CD4-positive, alpha-beta T cell (primary cell): ENCODE measurements at regions not wholly inside any gene's neighbourhood (a gene's known extent, or its start where the extent isn't known, plus 50 kb on each side); places are given as distances from the start of the nearest gene placed in this dataset.

Experiments
- ATAC-seq: fragments of 200-7000 bp; cut with Tn5 transposase; one replicate; pipeline ENCODE4 v1.10.0; 2022; ENCODE audit warnings: mild to moderate bottlenecking; ENCODE audit not compliant: poor library complexity
- CTCF ChIA-PET: fragments of 350-600 bp; sonication (Branson Sonifier 250); formaldehyde crosslinking; loops from one replicate; lab custom pipeline; 2021; ENCODE audit warnings: antibody characterized with exemption, inconsistent platforms; lab: Charles Lee
- POLR2A ChIA-PET: fragments of 350-600 bp; sonication (Branson Sonifier 250); formaldehyde crosslinking; loops from one replicate; lab custom pipeline; 2021; ENCODE audit warnings: antibody characterized with exemption, inconsistent platforms; lab: Charles Lee
- DNase-seq, 14 experiments: peaks; one replicate each; pipeline ENCODE4 v3.0.0-alpha.2; 2013 to 2020; ENCODE audit warnings: mixed read lengths in 2 of 14
- H3K27ac ChIP-seq, 2 donors: one replicate each; pipeline versions ENCODE4 v1.5.1 to v1.7.0; 2013; ENCODE audit warnings: low read length in 2 of 2, low read depth in 1 of 2, mild to moderate bottlenecking in 1 of 2
- H3K27me3 ChIP-seq, 2 experiments: 1 replicate in 1 of 2; 2 replicates in 1 of 2; pipeline versions ENCODE4 v1.6.1 to v1.7.0; 2013; ENCODE audit warnings: low read length in 2 of 2, control low read depth in 1 of 2, mild to moderate bottlenecking in 1 of 2, moderate library complexity in 1 of 2; ENCODE audit not compliant: insufficient read depth in 2 of 2, control insufficient read depth in 1 of 2
- H3K36me3 ChIP-seq: one replicate; pipeline ENCODE4 v1.6.1; 2013; ENCODE audit warnings: low read length, control low read depth; ENCODE audit not compliant: insufficient read depth
- H3K4me1 ChIP-seq: one replicate; pipeline ENCODE4 v1.6.1; 2013; ENCODE audit warnings: low read length, control low read depth; ENCODE audit not compliant: insufficient read depth
- H3K4me3 ChIP-seq: one replicate; pipeline ENCODE4 v1.5.1; 2013; ENCODE audit warnings: mild to moderate bottlenecking, low read length, moderate library complexity
- H3K9me3 ChIP-seq, 2 experiments: 1 replicate in 1 of 2; 2 replicates in 1 of 2; pipeline versions ENCODE4 v1.6.1 to v1.7.0; 2013; ENCODE audit warnings: low read length in 2 of 2, mild to moderate bottlenecking in 2 of 2, control low read depth in 1 of 2, moderate library complexity in 1 of 2; ENCODE audit not compliant: control insufficient read depth in 1 of 2, insufficient read depth in 1 of 2
- H3K27ac Mint-ChIP-seq: one replicate; pipeline ENCODE4 v1.8.0; 2020; ENCODE audit warnings: mixed read lengths
- H3K27me3 Mint-ChIP-seq: one replicate; pipeline ENCODE4 v1.8.0; 2021; ENCODE audit warnings: mixed read lengths
- H3K36me3 Mint-ChIP-seq: one replicate; pipeline ENCODE4 v1.8.0; 2021; ENCODE audit warnings: low read depth, mixed read lengths
- H3K4me1 Mint-ChIP-seq: one replicate; pipeline ENCODE4 v1.8.0; 2021; ENCODE audit warnings: low read depth, mixed read lengths
- H3K4me3 Mint-ChIP-seq: one replicate; pipeline ENCODE4 v1.8.0; 2020; ENCODE audit warnings: mild to moderate bottlenecking, mixed read lengths
- H3K9me3 Mint-ChIP-seq: one replicate; pipeline ENCODE4 v1.8.0; 2020; ENCODE audit warnings: mixed read lengths
- intact Hi-C, 2 experiments: fragments of 100-400 bp; cut with DNase I in 1 of 2; cut with micrococcal nuclease in 1 of 2; formaldehyde crosslinking; loops; one replicate each; pipeline versions ENCODE4 v1.15.1 to v1.9.0; 2023 to 2025; cut with DNase I, micrococcal nuclease
- TF ChIP-seq, protein P1 (sequence below): fragments of 200-600 bp; IDR thresholded peaks from one replicate; pipeline ENCODE4 v1.8.0; 2022; ENCODE audit warnings: antibody characterized with exemption, mild to moderate bottlenecking

DNA sequence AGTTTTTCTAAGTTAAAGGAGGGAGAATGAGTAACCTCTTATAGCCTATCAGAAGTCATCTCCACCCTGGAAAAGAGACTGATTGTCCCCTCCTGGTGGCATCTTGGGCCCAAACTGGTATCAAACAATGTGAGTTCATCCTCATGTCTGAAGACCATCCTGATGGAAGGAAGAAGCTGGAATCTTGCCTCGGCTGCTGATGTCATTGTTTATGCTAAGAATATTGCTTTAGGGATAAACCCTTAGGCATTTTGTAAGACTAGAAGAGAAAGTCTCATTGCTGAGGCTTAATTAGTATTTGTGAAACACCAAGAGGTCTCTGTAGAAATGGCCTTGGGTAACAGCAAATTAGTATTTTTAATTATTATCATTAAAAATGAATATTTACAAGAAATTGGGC, 65.7 kb upstream of the KCNN2 start:
- H3K27me3 ChIP-seq = no peaks in the 10 kb centered on the region
- Mint-ChIP-seq H3K4me3 (no peak overlapping the region), H3K27me3 (no peaks in the 10 kb centered on the region), H3K9me3 (no peaks in the 10 kb centered on the region), H3K27ac (no peak overlapping the region), H3K4me1 (no peaks in the 10 kb centered on the region), H3K36me3 (no peaks in the 10 kb centered on the region)
- POLR2A ChIA-PET = no interaction called here
- H3K36me3 ChIP-seq = no peaks in the 10 kb centered on the region
- no peaks in the 10 kb centered on the region for H3K9me3 ChIP-seq
- no peaks in the 10 kb centered on the region for H3K4me1 ChIP-seq
- CTCF ChIA-PET = no interaction called here
- no peak overlapping the region for H3K27ac ChIP-seq
- H3K4me3 ChIP-seq = no peak overlapping the region
- ATAC-seq (no peak), DNase-seq (no peak)
- intact Hi-C loops = no loop called here
- TF ChIP-seq, protein P1, sequence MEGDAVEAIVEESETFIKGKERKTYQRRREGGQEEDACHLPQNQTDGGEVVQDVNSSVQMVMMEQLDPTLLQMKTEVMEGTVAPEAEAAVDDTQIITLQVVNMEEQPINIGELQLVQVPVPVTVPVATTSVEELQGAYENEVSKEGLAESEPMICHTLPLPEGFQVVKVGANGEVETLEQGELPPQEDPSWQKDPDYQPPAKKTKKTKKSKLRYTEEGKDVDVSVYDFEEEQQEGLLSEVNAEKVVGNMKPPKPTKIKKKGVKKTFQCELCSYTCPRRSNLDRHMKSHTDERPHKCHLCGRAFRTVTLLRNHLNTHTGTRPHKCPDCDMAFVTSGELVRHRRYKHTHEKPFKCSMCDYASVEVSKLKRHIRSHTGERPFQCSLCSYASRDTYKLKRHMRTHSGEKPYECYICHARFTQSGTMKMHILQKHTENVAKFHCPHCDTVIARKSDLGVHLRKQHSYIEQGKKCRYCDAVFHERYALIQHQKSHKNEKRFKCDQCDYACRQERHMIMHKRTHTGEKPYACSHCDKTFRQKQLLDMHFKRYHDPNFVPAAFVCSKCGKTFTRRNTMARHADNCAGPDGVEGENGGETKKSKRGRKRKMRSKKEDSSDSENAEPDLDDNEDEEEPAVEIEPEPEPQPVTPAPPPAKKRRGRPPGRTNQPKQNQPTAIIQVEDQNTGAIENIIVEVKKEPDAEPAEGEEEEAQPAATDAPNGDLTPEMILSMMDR = no peak

DNA sequence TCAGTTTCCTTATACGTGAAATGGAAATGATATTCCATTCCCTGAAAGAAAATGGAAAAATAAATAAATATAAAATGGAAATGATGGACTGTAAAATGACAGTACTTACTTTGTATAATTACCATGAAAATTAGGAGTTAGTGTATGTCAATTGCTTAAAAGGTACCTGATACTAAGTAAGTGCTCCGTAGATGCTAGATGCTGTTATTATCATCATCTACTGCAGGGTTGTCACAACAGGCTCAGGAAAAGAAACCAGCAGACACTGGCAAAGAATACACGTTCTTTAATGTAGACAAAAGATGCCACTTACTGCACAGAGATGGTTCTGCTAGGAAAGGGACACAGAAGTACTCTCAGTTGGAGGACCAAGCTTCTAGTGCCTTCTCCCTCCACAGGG, 64.0 kb upstream of the KCNN2 start:
- Histone ChIP-seq H3K27ac (no peak overlapping the region), H3K9me3 (no peaks in the 10 kb centered on the region), H3K4me1 (no peaks in the 10 kb centered on the region), H3K27me3 (no peaks in the 10 kb centered on the region), H3K4me3 (no peak overlapping the region), H3K36me3 (no peaks in the 10 kb centered on the region)
- ATAC-seq (no peak), DNase-seq (no peak)
- Mint-ChIP-seq H3K36me3 (no peaks in the 10 kb centered on the region), H3K27ac (no peak overlapping the region), H3K4me3 (no peak overlapping the region), H3K4me1 (no peaks in the 10 kb centered on the region), H3K9me3 (no peaks in the 10 kb centered on the region), H3K27me3 (no peaks in the 10 kb centered on the region)
- ChIA-PET CTCF (no interaction called here), POLR2A (no interaction called here)
- intact Hi-C loops = no loop called here
- TF ChIP-seq, protein P1 = no peak

DNA sequence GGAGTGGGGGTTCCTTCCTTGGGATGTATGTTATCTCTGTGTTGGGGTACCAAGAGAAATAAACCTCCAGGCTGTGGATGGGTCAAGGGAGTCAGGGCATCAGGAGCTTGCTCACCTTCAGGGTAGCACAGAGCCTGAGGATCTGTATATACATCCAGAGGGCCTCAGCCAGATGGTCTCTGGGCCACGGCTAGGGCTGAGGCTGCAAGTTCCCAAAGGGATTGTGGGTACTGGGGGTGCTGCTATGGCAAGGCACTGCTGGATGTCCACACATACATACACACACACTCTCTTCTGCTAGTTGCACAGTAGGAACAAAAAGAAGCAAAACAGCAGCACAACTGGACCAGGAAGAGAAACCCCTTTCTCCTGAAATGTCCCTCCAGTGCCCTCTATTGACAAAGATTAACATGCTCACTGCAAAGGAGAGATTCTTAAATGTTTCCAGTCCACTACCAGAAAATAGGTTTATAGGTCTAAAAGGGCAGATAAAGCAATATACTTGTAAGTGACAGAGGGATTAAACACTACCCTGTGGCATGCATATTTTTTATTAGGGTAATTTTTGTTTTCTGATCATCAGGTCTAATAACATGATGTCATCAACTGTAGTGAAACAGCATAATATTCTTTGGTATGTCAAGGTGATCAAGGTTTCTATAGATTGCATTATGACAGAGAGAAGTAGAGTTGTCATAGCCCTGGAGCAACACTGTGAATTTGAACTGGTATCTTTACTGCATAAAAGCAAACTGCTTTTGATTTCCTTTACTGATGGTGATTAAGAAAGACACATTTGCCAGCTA, 56.3 kb upstream of the KCNN2 start:
- no peaks in the 10 kb centered on the region for H3K36me3 Mint-ChIP-seq
- ATAC-seq (no peak), DNase-seq (no peak)
- intact Hi-C loops = no loop called here
- H3K36me3 ChIP-seq = no peaks in the 10 kb centered on the region
- CTCF ChIA-PET = no interaction called here
- no peak overlapping the region for H3K4me3 ChIP-seq
- H3K27ac Mint-ChIP-seq = no peak overlapping the region
- POLR2A ChIA-PET = no interaction called here
- H3K27me3 ChIP-seq = no peaks in the 10 kb centered on the region
- H3K4me1 ChIP-seq = no peaks in the 10 kb centered on the region
- H3K9me3 ChIP-seq = no peaks in the 10 kb centered on the region
- H3K4me3 Mint-ChIP-seq = no peak overlapping the region
- H3K4me1 Mint-ChIP-seq = no peaks in the 10 kb centered on the region
- TF ChIP-seq, protein P1 = no peak
- H3K9me3 Mint-ChIP-seq = no peaks in the 10 kb centered on the region
- H3K27me3 Mint-ChIP-seq = no peaks in the 10 kb centered on the region
- no peak overlapping the region for H3K27ac ChIP-seq
